GM18502 (cell line): ENCODE measurements at regions not wholly inside any gene's neighbourhood (a gene's known extent, or its start where the extent isn't known, plus 50 kb on each side); places are given as distances from the start of the nearest gene placed in this dataset.
A peak's percentile ranks its signal among the peaks of the same experiment; 100 is the strongest.

ENCODE experiments used
- ATAC-seq: cut with Tn5 transposase; IDR thresholded peaks from one replicate; pipeline ENCODE4 v1.9.1; 2021; ENCODE audit warnings: mild to moderate bottlenecking; ENCODE audit not compliant: unreplicated experiment, poor library complexity

DNA sequence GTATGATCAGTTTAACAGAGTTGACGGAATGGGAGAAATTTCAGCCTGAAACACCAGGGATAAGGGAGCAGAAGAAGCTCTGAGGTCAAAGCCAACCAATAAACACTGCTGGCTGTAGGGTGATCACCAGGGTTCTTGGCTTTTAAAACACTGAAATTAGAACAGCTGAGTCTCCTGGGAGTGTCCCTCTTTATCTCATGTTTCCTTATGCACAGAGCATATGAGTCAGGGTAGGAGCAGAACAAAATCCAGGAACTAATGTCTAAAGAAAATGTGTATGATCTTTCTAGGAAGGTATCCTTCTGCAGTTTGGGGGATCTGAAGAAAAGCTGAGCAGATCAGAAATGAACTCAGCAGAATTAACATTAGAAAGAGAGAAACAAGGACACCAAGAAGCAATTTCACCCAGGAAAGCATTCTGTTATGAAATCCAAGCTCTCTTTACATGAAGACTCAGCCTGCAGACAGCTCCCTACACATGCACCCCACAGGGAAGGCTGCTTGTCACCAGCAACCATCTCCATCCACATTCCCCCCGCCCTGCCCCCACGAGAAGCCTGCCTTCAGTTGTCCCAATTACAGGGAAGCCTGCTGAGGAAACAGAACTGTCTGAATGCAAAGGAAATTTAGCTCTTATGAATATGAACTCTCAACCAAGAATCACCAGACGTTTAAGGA, 469.7 kb downstream of the PDCD6IP start:
- no peak for ATAC-seq

DNA sequence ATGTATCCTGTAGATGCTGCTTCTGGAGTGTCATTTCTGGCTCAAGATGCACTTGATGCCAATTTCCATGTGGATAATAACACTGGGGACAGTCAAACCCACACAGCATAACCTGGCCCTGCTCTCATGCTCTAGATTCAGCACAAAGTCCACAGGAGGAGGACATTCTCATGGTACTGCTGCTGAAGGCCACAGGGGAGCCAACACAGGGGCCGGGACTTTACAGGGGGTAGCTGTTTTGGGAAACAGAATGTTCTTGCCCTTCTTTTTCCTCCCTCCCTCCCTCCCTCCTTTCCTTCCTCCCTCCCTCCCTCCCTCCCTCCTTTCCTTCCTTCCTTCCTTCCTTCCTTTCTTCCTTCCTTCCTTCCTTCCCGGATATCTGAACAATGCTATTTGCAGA, 477.4 kb downstream of the PDCD6IP start:
- no peak for ATAC-seq

DNA sequence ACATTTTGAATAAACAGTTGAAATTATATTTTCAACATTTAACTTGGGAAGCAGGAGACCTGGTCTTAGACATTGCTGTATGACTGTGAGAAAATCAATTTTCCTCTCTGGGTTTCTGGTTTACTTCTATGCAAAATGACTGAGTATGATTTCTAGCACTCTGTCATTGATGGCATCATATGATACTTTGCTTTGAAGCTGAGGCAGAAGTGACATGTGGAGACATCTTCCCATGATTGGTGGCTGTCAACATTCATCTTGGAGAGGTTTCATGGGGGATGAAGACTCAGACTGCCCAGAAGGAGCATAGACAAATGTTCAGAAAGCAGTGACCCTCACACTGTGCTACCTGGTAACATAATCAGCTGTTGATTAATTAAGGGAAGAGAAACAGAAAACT, 477.9 kb downstream of the PDCD6IP start:
- ATAC-seq, result no peak

DNA sequence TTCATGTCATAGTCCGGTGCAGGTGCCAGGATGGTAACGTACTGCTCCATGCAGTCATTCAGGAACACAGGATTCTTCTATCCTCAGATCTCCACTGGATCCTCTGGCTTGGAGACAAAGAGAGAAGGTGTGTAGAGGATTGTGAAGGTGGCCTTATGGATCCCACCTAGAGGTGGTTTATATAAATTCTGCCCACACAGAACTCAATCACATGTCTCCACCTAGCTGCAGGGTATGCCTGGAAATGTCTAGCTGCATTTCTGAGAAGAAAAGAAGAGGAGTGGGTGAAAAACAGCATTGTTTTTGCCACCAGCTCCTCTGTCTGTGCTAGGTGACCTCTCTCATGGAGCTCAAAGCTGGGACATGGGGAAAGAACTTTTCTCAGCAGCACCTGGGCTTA, 478.7 kb downstream of the PDCD6IP start:
- no peak for ATAC-seq

DNA sequence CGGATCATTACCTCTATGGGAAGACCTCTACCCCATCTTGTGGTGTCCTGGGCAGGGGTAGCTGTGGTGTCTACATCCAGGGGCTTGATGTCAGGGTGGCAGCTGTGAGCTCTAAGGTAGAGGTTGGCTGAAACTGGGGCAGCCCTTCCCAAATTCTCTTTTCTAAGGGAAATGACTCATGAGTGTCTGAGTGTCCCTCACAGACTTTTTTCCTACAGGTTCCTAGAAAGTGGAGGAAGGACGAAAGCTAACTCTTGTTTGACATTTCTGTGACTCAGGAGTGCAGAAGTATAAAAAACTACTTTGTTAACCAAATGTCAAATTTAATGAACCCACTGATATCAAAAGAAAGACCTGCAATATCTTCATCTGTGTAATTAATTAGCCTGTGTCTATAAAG, 481.5 kb downstream of the PDCD6IP start:
- ATAC-seq, result no peak

DNA sequence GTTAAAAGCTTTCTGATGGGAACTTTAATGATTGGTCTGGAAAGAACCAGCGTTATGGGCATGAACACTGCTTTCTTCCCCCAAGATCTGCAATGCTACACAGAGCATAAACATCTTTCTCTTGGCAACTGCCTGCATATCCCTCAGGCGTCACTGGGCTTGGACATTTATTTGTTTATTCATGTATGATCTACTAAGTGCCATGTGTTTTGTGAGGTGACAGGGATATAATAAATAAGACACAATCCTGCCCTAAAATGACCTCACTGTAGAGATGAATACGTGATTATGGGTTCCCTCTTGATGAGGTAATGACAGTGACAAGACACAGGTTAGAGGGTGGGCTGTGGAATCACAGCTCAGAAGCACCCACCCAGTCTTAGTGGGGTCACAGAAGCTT, 485.3 kb downstream of the PDCD6IP start:
- ATAC-seq, result no peak

DNA sequence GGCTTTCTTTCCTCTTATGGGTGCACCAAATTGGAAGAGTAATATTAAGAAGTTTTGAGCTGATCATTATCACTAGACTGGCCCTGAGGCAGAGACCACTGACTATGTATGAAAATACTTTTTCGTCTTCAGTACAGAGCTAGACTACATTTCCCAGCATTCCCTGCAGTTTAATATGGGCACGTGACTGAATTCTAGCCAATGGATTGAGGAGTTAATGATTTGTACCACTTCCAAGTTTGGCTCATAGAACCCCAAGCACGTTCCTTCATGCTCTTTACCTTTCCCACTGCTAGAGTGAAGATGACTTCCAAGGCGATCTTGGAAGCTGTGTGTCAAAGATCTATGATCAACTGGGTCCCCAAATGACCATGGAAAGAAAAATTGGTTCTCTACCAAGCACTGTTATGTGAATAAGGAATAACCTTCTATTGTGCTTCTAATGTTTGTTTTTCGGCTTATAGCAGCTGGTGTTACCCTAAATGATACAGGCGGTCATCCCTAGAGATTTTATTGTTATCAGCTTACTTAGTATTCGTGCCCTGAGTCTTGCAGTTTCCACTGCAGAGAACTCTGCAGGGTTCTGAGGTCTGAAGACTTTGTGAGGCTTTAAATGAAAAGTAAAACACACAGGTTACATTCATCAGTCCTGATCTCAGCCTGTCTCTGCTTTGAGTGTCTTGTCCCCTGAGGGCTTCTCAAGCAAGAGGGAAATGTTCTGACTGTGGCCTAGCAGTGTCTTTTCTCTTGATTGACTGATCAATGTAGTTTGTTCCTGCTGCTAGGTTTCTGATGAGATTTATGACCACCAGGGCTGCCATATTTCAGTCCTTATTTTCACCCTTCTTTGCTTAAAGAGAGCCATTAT, 486.8 kb downstream of the PDCD6IP start:
- ATAC-seq, result no peak

DNA sequence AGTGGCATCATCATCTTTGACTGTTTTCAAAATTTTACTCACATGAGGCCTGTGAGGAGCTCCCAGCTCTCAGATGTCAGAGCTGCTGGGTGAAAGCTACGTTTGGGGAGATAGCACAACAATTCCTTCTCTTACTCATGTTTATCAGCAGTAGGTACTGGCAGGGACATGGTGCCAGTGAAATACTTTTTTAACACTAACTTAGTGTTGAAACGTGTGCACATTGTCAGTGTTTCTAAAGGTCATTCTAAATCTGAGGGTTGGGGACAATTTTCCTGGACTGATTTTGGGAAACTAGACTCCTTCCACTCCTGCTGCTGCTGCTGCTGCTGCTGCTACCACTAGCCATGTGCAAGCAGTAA, 487.4 kb downstream of the PDCD6IP start:
- no peak for ATAC-seq

DNA sequence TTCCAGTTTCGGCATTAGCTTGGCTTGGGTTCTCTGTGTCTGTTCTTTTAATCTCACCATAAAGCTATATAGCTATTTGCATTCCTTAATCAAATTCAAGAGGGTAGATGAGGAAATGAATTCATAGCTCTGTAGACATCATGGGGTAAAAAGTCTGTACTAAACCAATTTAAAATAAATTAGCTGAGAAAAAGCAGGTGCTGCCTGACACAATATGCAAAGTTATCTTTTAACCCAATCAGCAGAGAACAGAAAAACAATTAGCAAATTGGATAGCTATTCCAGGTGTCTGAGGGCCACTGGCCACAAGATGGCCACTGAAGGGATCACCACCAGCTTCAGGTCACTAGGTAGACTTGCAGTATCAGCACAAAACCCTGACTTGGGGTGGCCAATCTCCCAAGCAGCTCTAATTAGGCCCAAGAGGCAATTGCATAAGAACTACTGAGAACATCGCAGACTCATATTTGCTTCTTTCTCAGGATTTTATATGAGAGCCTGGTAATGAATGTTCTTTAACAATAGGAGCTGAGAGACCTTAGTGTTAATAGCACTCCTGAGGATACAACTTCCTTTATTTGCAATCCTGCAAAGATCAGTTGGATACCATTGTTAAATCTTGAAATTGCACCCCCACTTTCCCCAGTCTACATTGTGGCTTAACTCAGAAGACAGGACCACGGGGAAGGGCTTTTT, 494.3 kb downstream of the PDCD6IP start:
- ATAC-seq, result no peak

DNA sequence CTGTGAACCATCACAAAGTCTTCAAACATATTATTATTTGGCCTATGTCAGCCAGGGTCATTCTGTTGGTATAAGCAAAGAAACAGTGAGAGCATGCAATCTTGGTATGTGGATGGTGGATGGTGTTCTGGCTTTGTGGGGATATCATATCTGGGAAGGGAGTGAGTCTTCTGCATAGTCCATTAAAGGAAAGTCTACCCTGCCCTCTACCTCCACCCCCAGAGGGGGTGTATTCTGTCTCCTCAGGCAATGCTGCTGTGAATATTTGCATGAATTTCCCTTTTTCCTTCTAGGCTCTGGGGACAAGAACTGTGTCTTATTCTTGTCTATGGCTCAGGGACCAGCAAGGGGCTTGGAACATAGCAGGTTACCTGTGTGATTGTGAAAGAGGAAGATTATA, 495.8 kb downstream of the PDCD6IP start:
- ATAC-seq, result no peak

DNA sequence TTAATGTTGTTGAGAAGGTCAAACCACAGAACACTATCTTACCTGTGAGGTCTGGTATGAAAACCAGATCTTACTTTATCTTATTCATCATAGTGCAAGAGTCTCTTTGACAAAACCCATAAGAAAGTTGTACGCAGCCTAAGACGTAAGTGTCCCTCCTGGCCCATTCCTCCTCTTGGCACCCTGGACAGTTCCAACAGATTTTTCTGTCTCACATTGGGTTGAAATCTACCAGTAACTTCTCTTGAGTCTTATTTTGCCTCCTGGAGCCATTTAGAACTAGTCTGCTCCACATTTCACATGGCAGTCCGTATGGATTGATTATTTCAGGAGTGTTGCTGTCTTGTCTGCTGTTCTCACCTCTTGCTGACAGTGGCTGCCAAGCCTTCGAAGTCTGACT, 498.4 kb downstream of the PDCD6IP start:
- no peak for ATAC-seq

DNA sequence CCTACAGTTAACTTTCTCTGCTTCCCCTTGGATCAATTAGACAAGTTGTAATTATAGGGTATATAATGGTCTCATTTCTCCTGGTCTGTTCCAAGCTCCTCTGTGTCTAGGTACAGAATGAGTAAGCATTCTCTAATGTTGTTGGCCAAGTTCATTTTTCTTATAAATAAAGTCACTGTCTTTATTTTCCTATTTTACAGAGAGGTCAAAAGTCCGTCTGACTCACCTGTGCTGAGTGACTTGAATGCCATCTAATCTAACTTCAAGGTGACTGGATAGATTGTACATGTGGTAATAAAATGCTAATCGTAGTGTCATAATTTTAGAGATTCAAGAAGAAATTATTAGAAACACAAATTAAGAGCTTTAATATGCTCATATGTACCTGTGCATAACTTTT, 500.2 kb downstream of the PDCD6IP start:
- ATAC-seq, result no peak

DNA sequence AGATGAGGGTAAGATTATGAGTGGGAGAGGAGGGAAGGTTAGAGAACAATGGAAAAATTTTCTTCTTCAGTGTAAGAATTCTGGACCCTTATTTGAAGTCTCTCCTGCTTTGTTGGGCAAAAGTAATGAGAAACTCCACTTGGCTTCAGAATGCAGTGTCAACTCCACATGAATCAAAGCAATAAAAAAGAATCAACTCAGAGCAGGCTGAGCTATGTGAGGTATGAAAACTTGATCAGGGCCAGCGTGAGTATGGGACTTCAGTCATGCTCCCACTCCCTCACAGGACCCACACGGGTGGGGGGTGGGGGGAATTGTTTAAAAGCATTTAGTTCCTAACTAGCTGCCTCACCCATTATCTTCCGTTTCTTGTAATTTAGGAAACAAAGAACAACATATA, 502.2 kb downstream of the PDCD6IP start:
- no peak for ATAC-seq

DNA sequence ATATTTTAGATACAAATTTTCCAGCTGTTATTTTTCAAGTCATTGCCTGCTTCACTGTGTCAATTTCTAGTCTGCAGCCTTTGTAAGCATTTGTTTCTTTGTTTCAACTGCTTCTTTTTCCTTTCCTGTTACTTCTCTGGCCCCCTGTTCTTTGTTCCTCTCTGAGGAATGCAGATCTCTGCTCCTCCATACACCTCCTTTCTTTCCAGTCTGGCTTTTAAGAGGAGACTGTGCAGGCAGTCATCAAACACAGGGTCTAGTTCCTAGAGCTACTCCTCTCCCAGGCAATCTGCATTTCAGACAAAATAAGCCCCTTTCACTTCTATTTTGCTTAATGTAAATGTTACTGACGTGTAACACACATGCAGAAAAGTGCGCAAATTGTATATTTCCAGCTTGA, 502.9 kb downstream of the PDCD6IP start:
- ATAC-seq, result no peak

DNA sequence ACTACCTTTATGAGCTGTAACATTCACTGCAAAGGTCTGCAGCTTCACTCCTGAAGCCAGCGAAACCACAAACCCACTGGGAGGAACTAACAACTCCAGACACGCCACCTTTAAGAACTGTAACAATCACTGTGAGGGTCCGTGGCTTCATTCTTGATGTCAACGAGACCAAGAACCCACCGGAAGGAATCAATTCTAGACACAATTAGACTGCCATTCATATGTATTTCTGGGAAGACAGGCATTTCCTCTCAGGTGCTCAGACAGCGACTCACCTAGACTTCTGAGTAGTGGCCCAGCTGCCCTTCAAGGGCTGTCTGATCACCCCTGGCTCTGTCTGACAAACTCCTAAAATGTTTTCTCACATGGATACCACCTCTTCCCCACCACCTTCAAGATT, 506.8 kb downstream of the PDCD6IP start:
- no peak for ATAC-seq

DNA sequence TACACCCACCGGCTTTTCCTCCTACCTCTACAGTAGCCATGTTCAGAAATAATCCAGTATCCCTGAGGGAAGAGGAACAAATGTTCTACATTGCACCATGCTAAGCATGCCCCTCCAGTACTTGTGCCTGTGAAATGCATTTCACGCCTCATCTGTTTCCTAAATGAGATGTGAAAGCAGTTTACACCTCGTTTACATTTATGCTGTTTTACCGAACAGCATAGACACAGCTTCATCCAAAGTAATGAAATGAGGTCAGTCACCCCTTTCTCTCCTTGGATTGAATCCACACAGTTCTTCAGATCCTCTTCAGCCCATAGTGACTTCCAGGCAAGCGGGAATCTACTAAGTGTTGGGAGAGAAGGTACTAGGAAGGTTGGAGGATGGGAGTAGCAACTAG, 514.3 kb downstream of the PDCD6IP start:
- no peak for ATAC-seq

DNA sequence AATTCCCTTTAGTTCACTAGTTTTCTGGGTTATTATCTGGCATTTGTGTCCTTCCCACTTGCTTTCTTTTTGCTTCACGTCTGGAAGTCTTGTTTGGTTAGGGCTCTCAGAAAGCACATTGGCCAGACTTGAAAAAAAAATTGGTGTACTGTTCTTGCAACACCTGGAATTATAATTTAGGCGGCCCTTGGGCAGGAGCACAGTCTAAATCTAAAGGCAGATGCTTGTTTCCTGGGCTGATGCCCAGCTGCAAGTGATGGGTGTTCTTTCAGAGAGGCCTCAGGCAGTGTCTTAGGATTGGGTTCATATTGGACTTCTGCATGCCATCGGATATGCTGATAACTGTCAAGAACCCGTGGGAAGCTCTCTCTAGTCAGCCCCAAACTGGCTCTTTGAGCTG, 521.5 kb downstream of the PDCD6IP start:
- no peak for ATAC-seq

DNA sequence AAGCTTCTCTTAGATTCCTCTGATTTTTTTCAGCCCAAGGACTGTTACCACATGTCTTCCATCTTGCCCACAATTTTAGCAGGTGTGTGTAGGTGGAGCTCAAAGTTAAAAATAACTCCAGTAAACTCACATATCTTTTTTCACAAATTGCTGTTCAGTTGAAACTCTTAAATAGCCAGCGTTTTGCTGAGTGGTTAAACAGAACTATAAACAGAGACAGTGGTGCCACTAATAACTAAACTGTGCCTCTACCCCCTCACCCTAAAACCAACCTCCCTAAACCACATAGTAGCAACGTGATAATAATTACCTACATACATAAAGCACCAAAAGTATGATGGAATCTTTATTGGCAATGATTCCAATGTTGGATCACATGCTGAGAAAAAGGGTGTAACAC, 525.1 kb downstream of the PDCD6IP start:
- ATAC-seq, result peak; percentile 68

DNA sequence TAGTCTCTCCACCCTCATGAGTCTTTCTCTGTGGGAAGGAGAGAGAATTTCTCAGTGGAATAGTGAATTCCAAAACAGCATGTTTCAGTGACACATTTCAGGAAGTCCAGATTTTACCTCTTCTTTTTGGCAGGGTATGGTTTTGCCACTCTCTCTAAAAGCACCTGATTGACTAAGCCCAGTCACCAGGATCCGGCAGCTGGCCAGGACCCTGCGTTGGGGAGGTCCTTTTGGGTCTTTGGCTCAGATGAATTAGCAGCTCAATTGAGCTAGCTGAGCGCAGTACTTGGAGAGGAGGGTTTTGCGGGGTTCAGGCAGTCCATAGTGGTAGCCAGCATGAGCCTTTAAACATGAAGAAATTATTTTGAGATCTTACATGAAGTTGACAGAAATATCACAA, 548.2 kb downstream of the PDCD6IP start:
- ATAC-seq, result no peak

DNA sequence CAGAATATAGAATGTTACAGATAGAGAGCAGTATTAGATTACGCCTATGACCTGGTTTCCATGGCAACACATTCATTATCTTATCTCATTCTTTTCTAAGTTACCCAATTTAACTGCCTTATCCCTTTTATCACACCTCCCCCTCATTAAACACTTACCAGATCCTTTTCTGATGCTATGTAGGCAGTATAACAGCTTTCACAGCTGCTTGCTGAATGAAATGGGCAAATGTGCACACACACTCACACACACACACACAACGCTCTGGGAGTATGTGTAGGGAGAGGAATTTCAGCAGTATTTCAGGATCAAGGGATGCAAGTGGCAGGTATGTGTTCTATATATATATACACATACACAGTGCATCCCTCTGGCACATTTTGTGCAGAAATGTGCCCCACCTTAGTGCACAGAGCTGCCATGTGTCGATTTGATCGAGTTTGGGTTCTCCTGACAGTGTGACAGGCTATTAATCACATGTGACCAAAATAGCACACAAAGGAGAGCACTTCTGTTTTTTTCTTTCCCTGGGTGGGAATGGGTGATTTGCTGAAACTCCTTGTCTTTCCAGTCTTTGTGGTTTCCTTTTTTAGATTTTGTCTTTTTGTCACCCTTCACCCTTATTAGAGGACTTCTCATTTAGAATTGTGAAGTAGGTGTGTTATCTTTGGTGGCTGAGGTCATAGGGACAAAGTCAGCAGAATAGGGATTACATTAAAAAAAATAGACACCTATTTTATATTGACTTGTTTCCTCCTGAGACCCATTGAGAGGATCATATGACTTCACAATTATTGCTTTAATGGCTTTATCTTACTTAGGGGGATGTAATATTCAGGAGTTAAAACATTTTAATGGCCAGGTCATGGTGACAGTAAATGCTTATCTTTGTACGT, 553.7 kb downstream of the PDCD6IP start:
- ATAC-seq, result no peak
